GM18520 (cell line): ENCODE measurements at regions not wholly inside any gene's neighbourhood (a gene's known extent, or its start where the extent isn't known, plus 50 kb on each side); places are given as distances from the start of the nearest gene placed in this dataset.
A peak's percentile ranks its signal among the peaks of the same experiment; 100 is the strongest.
"Not testable (repeated sequence)": the region's sequence is repeated elsewhere in the genome, so short reads cannot be mapped to it uniquely, and the experiment has no call there.

ENCODE experiments used
- ATAC-seq: cut with Tn5 transposase; IDR thresholded peaks from one replicate; pipeline ENCODE4 v1.9.1; 2021; ENCODE audit not compliant: unreplicated experiment

GRCh38 chr4:104881136-104881886 lies 265.4 kb upstream of the TET2 start:
- ATAC-seq: no peak

- no peak for ATAC-seq
These were observed 255.9 kb upstream of the TET2 start for GRCh38 chr4:104890598-104891275.

- ATAC-seq: peak; percentile 97
These were observed 249.7 kb upstream of the TET2 start for GRCh38 chr4:104896660-104897645.

- no peak for ATAC-seq
These were observed 246.8 kb upstream of the TET2 start for GRCh38 chr4:104899863-104900262.

- ATAC-seq: no peak
These were observed 245.2 kb upstream of the TET2 start for GRCh38 chr4:104901438-104901837.

- no peak for ATAC-seq
These were observed 244.6 kb upstream of the TET2 start for GRCh38 chr4:104901961-104902605.

- ATAC-seq: no peak
These were observed 241.6 kb upstream of the TET2 start for GRCh38 chr4:104905065-104905464.

- no peak for ATAC-seq
These were observed 241.1 kb upstream of the TET2 start for GRCh38 chr4:104905546-104905945.

- no peak for ATAC-seq
These were observed 240.4 kb upstream of the TET2 start for GRCh38 chr4:104906276-104906675.

- no peak for ATAC-seq
These were observed 239.5 kb upstream of the TET2 start for GRCh38 chr4:104907074-104907649.

- no peak for ATAC-seq
These were observed 238.7 kb upstream of the TET2 start for GRCh38 chr4:104907991-104908390.

- no peak for ATAC-seq
These were observed 237.3 kb upstream of the TET2 start for GRCh38 chr4:104909376-104909775.

GRCh38 chr4:104912518-104912917 lies 234.2 kb upstream of the TET2 start:
- ATAC-seq: no peak

- ATAC-seq: no peak
These were observed 231.3 kb upstream of the TET2 start for GRCh38 chr4:104915373-104915772.

GRCh38 chr4:104915864-104916263 lies 230.8 kb upstream of the TET2 start:
- no peak for ATAC-seq

GRCh38 chr4:104919406-104919805 lies 227.3 kb upstream of the TET2 start:
- no peak for ATAC-seq

- no peak for ATAC-seq
These were observed 216.4 kb upstream of the TET2 start for GRCh38 chr4:104930298-104930697.

- ATAC-seq: not testable (repeated sequence)
These were observed 215.6 kb upstream of the TET2 start for GRCh38 chr4:104930745-104931736.

- ATAC-seq: no peak
These were observed 208.1 kb upstream of the TET2 start for GRCh38 chr4:104938624-104939023.
